ENCODE measurements at regions not wholly inside any gene's neighbourhood (a gene's known extent, or its start where the extent isn't known, plus 50 kb on each side); places are given as distances from the start of the nearest gene placed in this dataset.
A peak's percentile ranks its signal among the peaks of the same experiment; 100 is the strongest.

- H3K9me3 Mint-ChIP-seq = no peaks in the 10 kb centered on the region
- H4K20me1 ChIP-seq (ENCODE audit: low read depth) = no peaks in the 10 kb centered on the region
- no peaks in the 10 kb centered on the region for H3K79me2 ChIP-seq (ENCODE audit: low read depth)
- H3K27me3 ChIP-seq = no peaks in the 10 kb centered on the region
- TF ChIP-seq CTCF (IDR thresholded peaks at IDR 0.05) (no peak), EZH2 (IDR thresholded peaks at IDR 0.05) (no peak), EZH2phosphoT487 (IDR thresholded peaks at IDR 0.05) (no peak)
- H3K27me3 Mint-ChIP-seq (ENCODE audit: insufficient read depth, low read depth) = peaks cover 2% of the 10 kb centered on the region
- no peak overlapping the region for H3K4me3 ChIP-seq
- H3K27ac Mint-ChIP-seq = no peak overlapping the region
- H3K9me3 ChIP-seq (ENCODE audit: low read depth) = no peaks in the 10 kb centered on the region
- no peak overlapping the region for H3K27ac ChIP-seq
- H3K4me1 Mint-ChIP-seq = no peaks in the 10 kb centered on the region
- H3F3A ChIP-seq (ENCODE audit: low read depth) = no peaks in the 10 kb centered on the region
- H3K36me3 Mint-ChIP-seq = no peaks in the 10 kb centered on the region
- no peak overlapping the region for H3K4me3 Mint-ChIP-seq
- no peaks in the 10 kb centered on the region for H3K36me3 ChIP-seq
- H3K4me1 ChIP-seq = no peaks in the 10 kb centered on the region
- H3K9ac ChIP-seq = no peak overlapping the region
- H3K4me2 ChIP-seq = no peak overlapping the region
- no peak for DNase-seq (ENCODE audit: low spot score)
- H2AFZ ChIP-seq (replicated peaks) = no peak overlapping the region
Measured at GRCh38 chr5:121121786-121122185, 657.7 kb downstream of the PRR16 start.

- H3K4me1 ChIP-seq = no peaks in the 10 kb centered on the region
- Mint-ChIP-seq H3K27ac (no peak overlapping the region), H3K36me3 (no peaks in the 10 kb centered on the region), H3K4me3 (no peak overlapping the region), H3K4me1 (no peaks in the 10 kb centered on the region), H3K27me3 (ENCODE audit: insufficient read depth, low read depth) (no peaks in the 10 kb centered on the region), H3K9me3 (no peaks in the 10 kb centered on the region)
- H3K27ac ChIP-seq = no peak overlapping the region
- no peak overlapping the region for H3K4me3 ChIP-seq
- no peak for TF ChIP-seq EZH2 (IDR thresholded peaks at IDR 0.05)
- no peak for TF ChIP-seq CTCF (IDR thresholded peaks at IDR 0.05)
- TF ChIP-seq EZH2phosphoT487 (IDR thresholded peaks at IDR 0.05) = no peak
- DNase-seq (ENCODE audit: low spot score) = no peak
- no peak overlapping the region for H3K9ac ChIP-seq
- H3K36me3 ChIP-seq = no peaks in the 10 kb centered on the region
- no peak overlapping the region for H3K4me2 ChIP-seq
- H3K9me3 ChIP-seq (ENCODE audit: low read depth) = no peaks in the 10 kb centered on the region
- H3K79me2 ChIP-seq (ENCODE audit: low read depth) = no peaks in the 10 kb centered on the region
- H3F3A ChIP-seq (ENCODE audit: low read depth) = no peaks in the 10 kb centered on the region
- no peaks in the 10 kb centered on the region for H4K20me1 ChIP-seq (ENCODE audit: low read depth)
- no peak overlapping the region for H2AFZ ChIP-seq (replicated peaks)
- H3K27me3 ChIP-seq = no peaks in the 10 kb centered on the region
Measured at GRCh38 chr5:121138495-121138907, 674.4 kb downstream of the PRR16 start.

GRCh38 chr5:121138952-121139351 lies 674.9 kb downstream of the PRR16 start:
- H3K4me1 Mint-ChIP-seq = no peaks in the 10 kb centered on the region
- TF ChIP-seq EZH2 (IDR thresholded peaks at IDR 0.05) = no peak
- no peak for TF ChIP-seq CTCF (IDR thresholded peaks at IDR 0.05)
- no peak for TF ChIP-seq EZH2phosphoT487 (IDR thresholded peaks at IDR 0.05)
- H3K9me3 Mint-ChIP-seq = no peaks in the 10 kb centered on the region
- H3F3A ChIP-seq (ENCODE audit: low read depth) = no peaks in the 10 kb centered on the region
- no peaks in the 10 kb centered on the region for H3K36me3 Mint-ChIP-seq
- no peaks in the 10 kb centered on the region for H4K20me1 ChIP-seq (ENCODE audit: low read depth)
- no peak overlapping the region for H3K4me2 ChIP-seq
- H3K27ac ChIP-seq = no peak overlapping the region
- H3K27me3 Mint-ChIP-seq (ENCODE audit: insufficient read depth, low read depth) = no peaks in the 10 kb centered on the region
- H3K4me3 ChIP-seq = no peak overlapping the region
- no peak overlapping the region for H3K9ac ChIP-seq
- no peak overlapping the region for H3K27ac Mint-ChIP-seq
- H3K9me3 ChIP-seq (ENCODE audit: low read depth) = no peaks in the 10 kb centered on the region
- H2AFZ ChIP-seq (replicated peaks) = no peak overlapping the region
- DNase-seq (ENCODE audit: low spot score) = no peak
- no peak overlapping the region for H3K4me3 Mint-ChIP-seq
- no peaks in the 10 kb centered on the region for H3K79me2 ChIP-seq (ENCODE audit: low read depth)
- no peaks in the 10 kb centered on the region for H3K27me3 ChIP-seq
- H3K4me1 ChIP-seq = no peaks in the 10 kb centered on the region
- no peaks in the 10 kb centered on the region for H3K36me3 ChIP-seq

GRCh38 chr5:121144764-121145163 lies 680.7 kb downstream of the PRR16 start:
- Histone ChIP-seq H3K27me3 (no peaks in the 10 kb centered on the region), H3K79me2 (ENCODE audit: low read depth) (no peaks in the 10 kb centered on the region), H3K27ac (no peak overlapping the region), H3K4me2 (no peak overlapping the region), H3K9ac (no peak overlapping the region), H3F3A (ENCODE audit: low read depth) (no peaks in the 10 kb centered on the region), H3K36me3 (no peaks in the 10 kb centered on the region), H4K20me1 (ENCODE audit: low read depth) (no peaks in the 10 kb centered on the region), H3K9me3 (ENCODE audit: low read depth) (no peaks in the 10 kb centered on the region), H3K4me3 (no peak overlapping the region), H2AFZ (replicated peaks) (peak overlapping the region; percentile 39), H3K4me1 (no peaks in the 10 kb centered on the region)
- no peak for DNase-seq (ENCODE audit: low spot score)
- Mint-ChIP-seq H3K27me3 (ENCODE audit: insufficient read depth, low read depth) (no peaks in the 10 kb centered on the region), H3K4me3 (no peak overlapping the region), H3K4me1 (no peaks in the 10 kb centered on the region), H3K36me3 (no peaks in the 10 kb centered on the region), H3K27ac (no peak overlapping the region), H3K9me3 (no peaks in the 10 kb centered on the region)
- no peak for TF ChIP-seq EZH2phosphoT487 (IDR thresholded peaks at IDR 0.05)
- no peak for TF ChIP-seq EZH2 (IDR thresholded peaks at IDR 0.05)
- no peak for TF ChIP-seq CTCF (IDR thresholded peaks at IDR 0.05)

Data from neural progenitor cell (in vitro differentiated cells).